ENCODE measurements at regions not wholly inside any gene's neighbourhood (a gene's known extent, or its start where the extent isn't known, plus 50 kb on each side); places are given as distances from the start of the nearest gene placed in this dataset.

DNA sequence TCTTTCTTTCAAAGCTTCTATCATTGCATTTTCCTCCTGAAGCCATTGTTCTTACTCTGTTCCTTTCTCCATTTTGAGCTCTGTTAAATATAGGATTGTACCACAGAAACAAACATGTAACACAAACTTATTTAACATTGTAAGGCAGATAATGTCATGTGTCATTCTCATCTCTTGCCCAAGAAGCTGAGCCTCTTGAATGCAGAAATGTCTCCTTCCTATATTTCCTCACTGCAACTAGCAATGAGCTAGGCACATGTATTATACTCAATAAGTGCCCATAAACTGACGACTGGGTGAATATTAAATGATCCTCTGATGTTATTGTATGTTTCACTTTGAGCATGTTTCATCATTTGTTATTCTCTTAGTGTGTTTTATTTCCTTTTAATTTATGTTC is 56.7 kb upstream of the SLC7A11 start:
- no peak for FAIRE-seq
- DNase-seq (ENCODE audit: insufficient read length, low spot score), result no peak
- TF ChIP-seq SPI1 (IDR thresholded peaks at IDR 0.05; ENCODE audit: low read depth, low read length) (no peak), TAF1 (IDR thresholded peaks at IDR 0.05; ENCODE audit: low read depth, low read length) (no peak), POU2F2 (IDR thresholded peaks at IDR 0.05; ENCODE audit: low read depth, low read length) (no peak), PAX5 (IDR thresholded peaks at IDR 0.05; ENCODE audit: insufficient read depth, low read length, severe bottlenecking) (no peak), POLR2A (IDR thresholded peaks at IDR 0.05; ENCODE audit: low read depth, low read length) (no peak), POLR2AphosphoS5 (IDR thresholded peaks at IDR 0.05; ENCODE audit: low read depth, low read length) (no peak)

DNA sequence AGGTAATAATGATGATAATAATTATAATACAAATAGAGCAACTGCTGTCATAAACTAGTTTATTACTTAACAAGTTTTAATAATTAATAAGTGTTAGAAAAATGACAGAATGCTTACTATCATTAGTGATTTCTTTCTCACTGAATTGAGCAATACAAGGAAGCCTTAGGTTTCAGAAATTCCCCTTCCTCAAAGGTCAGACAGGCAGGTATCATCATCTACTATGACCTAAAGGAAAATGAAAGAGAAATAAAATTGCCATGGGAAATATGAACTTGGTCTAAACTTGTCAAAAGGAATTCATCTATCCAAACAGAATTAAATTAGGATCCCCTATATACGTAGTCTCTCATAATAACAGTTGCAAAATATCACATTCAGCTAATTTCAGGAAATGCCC is 56.3 kb upstream of the SLC7A11 start:
- TF ChIP-seq POLR2A (IDR thresholded peaks at IDR 0.05; ENCODE audit: low read depth, low read length) (no peak), SPI1 (IDR thresholded peaks at IDR 0.05; ENCODE audit: low read depth, low read length) (no peak), POLR2AphosphoS5 (IDR thresholded peaks at IDR 0.05; ENCODE audit: low read depth, low read length) (no peak), POU2F2 (IDR thresholded peaks at IDR 0.05; ENCODE audit: low read depth, low read length) (no peak), PAX5 (IDR thresholded peaks at IDR 0.05; ENCODE audit: insufficient read depth, low read length, severe bottlenecking) (no peak), TAF1 (IDR thresholded peaks at IDR 0.05; ENCODE audit: low read depth, low read length) (no peak)
- no peak for FAIRE-seq
- no peak for DNase-seq (ENCODE audit: insufficient read length, low spot score)

DNA sequence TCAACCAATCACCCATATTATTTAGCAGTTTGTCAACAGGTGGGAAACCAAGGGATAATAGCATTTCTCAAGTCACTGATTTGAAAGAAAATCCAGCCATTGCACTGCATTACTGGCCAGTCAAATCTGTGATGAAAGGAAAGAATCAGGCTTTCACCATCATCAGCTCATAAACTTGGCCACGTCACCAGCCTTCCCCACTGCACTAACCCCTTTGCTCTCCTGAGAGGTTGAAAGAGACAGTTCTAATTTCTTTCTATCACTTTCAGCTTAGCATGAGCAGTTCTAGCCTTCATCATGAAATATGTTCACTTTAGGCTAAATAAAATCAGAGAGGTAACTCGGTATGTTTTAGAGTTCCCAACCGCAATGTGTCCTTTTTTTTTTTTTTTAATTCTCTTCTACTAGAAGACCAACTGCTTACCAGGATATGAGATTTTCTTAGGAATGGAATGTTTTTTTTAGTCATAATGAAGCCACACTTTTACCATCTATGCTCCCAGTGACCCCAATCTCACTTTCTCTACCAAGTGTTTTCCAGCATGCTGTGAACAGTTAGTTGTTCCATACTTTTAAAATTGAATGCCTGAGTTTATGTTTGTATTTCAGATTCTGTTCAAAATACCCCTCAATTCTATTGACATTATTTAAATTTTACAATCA is 55.7 kb upstream of the SLC7A11 start:
- DNase-seq (ENCODE audit: insufficient read length, low spot score) (no peak), FAIRE-seq (no peak)
- TF ChIP-seq PAX5 (IDR thresholded peaks at IDR 0.05; ENCODE audit: insufficient read depth, low read length, severe bottlenecking) (no peak), POLR2AphosphoS5 (IDR thresholded peaks at IDR 0.05; ENCODE audit: low read depth, low read length) (no peak), POU2F2 (IDR thresholded peaks at IDR 0.05; ENCODE audit: low read depth, low read length) (no peak)

DNA sequence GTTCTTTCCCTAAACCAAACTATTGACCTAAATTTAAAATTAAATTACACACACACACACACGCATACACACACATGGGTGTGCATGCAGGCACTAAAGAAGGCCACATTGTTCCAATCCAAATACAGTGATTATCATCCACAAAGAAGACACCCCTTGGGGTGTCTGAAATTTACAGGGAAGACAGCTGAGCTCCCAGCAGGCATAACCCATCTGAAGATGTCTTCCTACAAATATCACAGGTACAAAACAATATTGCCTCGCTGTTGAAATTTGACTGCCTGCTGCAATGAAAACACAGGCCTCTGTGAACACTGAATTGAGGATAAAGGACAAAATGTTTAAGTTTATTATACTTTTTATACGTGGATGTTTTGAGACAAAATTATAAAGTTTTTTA is 50.2 kb upstream of the SLC7A11 start:
- no peak for DNase-seq (ENCODE audit: insufficient read length, low spot score)
- no peak for TF ChIP-seq POLR2AphosphoS5 (IDR thresholded peaks at IDR 0.05; ENCODE audit: low read depth, low read length)
- TF ChIP-seq POLR2A (IDR thresholded peaks at IDR 0.05; ENCODE audit: low read depth, low read length), result no peak
- no peak for TF ChIP-seq TAF1 (IDR thresholded peaks at IDR 0.05; ENCODE audit: low read depth, low read length)
- no peak for TF ChIP-seq SPI1 (IDR thresholded peaks at IDR 0.05; ENCODE audit: low read depth, low read length)
- no peak for TF ChIP-seq PAX5 (IDR thresholded peaks at IDR 0.05; ENCODE audit: insufficient read depth, low read length, severe bottlenecking)
- TF ChIP-seq POU2F2 (IDR thresholded peaks at IDR 0.05; ENCODE audit: low read depth, low read length), result no peak
- FAIRE-seq, result no peak

All from GM12891 (cell line).